Panc1 (cell line): ENCODE measurements at regions not wholly inside any gene's neighbourhood (a gene's known extent, or its start where the extent isn't known, plus 50 kb on each side); places are given as distances from the start of the nearest gene placed in this dataset.

Source experiments
- ATAC-seq: fragments of 200-7000 bp; cut with Tn5 transposase; 2 replicates; pipeline ENCODE4 v1.9.1; 2020; ENCODE audit warnings: mild to moderate bottlenecking, moderate library complexity
- BruUV-seq: library from RNA; stranded (reverse); fragments of 400-500 nt; replicated peaks from 2 replicates; lab custom pipeline; 2021; lab: Mats Ljungman, UMichigan
- CTCF ChIA-PET: fragments of 300-600 bp; sonication (Branson Sonifier 250); formaldehyde crosslinking; loops from one replicate; lab custom pipeline; 2022; ENCODE audit warnings: antibody characterized with exemption; lab: Charles Lee
- POLR2A ChIA-PET: fragments of 300-600 bp; sonication (Branson Sonifier 250); formaldehyde crosslinking; loops from one replicate; lab custom pipeline; 2022; ENCODE audit warnings: antibody characterized with exemption; lab: Charles Lee
- DNase-seq: peaks from one replicate; pipeline ENCODE4 v3.0.0-alpha.2; 2010; ENCODE audit warnings: low read depth, low spot score
- H3K27ac ChIP-seq: 2 replicates; pipeline ENCODE4 v1.5.1; 2011; ENCODE audit warnings: mild to moderate bottlenecking, low read length, inconsistent platforms
- H3K27me3 ChIP-seq: fragments of 200-500 bp; sonication (Bioruptor generic); 2 replicates; pipeline ENCODE4 v1.6.0; 2014; ENCODE audit warnings: low read length, inconsistent platforms; ENCODE audit not compliant: control insufficient read depth, insufficient read depth
- H3K36me3 ChIP-seq: fragments of 200-500 bp; sonication (Bioruptor generic); 2 replicates; pipeline ENCODE4 v1.5.1; 2014; ENCODE audit warnings: inconsistent platforms, mild to moderate bottlenecking, low read length, moderate library complexity; ENCODE audit not compliant: control insufficient read depth, insufficient read depth
- H3K4me1 ChIP-seq: 2 replicates; pipeline ENCODE4 v1.5.1; 2011; ENCODE audit warnings: inconsistent platforms, mild to moderate bottlenecking, low read length, moderate library complexity; ENCODE audit not compliant: control insufficient read depth, insufficient read depth
- H3K4me3 ChIP-seq, 2 experiments: 2 replicates each; pipeline ENCODE4 v1.5.1; 2011 to 2012; ENCODE audit warnings: low read depth in 2 of 2, low read length in 2 of 2, mild to moderate bottlenecking in 2 of 2, inconsistent platforms in 1 of 2, moderate library complexity in 1 of 2
- H3K9me3 ChIP-seq: fragments of 200-500 bp; sonication (Bioruptor generic); 2 replicates; pipeline ENCODE4 v1.5.1; 2014; ENCODE audit warnings: low read depth, mild to moderate bottlenecking, inconsistent platforms, low read length, moderate library complexity; ENCODE audit not compliant: control insufficient read depth, insufficient read depth
- POLR2AphosphoS5 ChIP-seq: IDR thresholded peaks from 2 replicates; pipeline ENCODE4 v1.6.1; 2012; ENCODE audit warnings: mild to moderate bottlenecking, low read depth, low read length, moderate library complexity
- SIN3A ChIP-seq: IDR thresholded peaks from 2 replicates; pipeline ENCODE4 v1.6.1; 2012; ENCODE audit warnings: low read depth, mild to moderate bottlenecking, low read length, moderate library complexity, borderline replicate concordance; ENCODE audit not compliant: insufficient read depth
- TCF7L2 ChIP-seq: IDR thresholded peaks from 2 replicates; pipeline ENCODE4 v1.6.1; 2011; ENCODE audit warnings: mild to moderate bottlenecking, low read depth, low read length, inconsistent platforms
- in situ Hi-C: cut with HindIII; loops from 2 replicates; pipeline ENCODE4 v1.10.0; 2016; ENCODE audit warnings: low sequenced_read_pairs, low pct_unique_long_range_greater_than_20kb
- intact Hi-C: fragments of 100-400 bp; cut with micrococcal nuclease; formaldehyde crosslinking; loops from one replicate; pipeline ENCODE4 v1.10.0; 2022; ENCODE audit not compliant: unreplicated experiment
- TF ChIP-seq, protein P1 (sequence below): fragments of 450-650 bp; IDR thresholded peaks from 2 replicates; pipeline ENCODE4 v1.5.1; 2017; ENCODE audit warnings: mild to moderate bottlenecking
- TF ChIP-seq, protein P2 (sequence below), 2 experiments: IDR thresholded peaks; 2 replicates each; pipeline ENCODE4 v1.6.1; 2011 to 2012; ENCODE audit warnings: low read depth in 2 of 2, control low read depth in 1 of 2, low read length in 1 of 2, mild to moderate bottlenecking in 1 of 2, moderate library complexity in 1 of 2; ENCODE audit not compliant: insufficient read depth in 1 of 2

DNA sequence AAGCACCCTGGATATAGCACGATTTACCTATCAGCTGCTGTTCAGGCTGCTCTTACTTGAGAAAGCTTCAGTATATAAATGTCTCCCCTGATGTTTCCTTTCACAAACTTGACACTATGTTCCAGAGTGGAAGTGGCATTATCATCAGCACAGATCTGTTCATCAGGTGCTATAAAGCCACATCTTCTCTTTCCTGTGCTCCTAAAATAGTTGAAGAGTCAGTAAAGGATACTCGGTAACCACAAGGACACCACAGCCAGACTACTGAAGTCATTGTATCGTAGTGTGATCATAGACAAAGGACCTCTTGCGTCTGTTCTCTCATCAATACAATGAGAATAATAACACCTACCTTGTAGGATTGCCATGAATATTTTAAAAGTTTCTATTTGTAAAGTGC lies 841.0 kb upstream of the CELF4 start:
- ATAC-seq (no peak), DNase-seq (no peak)
- ChIA-PET CTCF (no interaction called here), POLR2A (no interaction called here)
- no peak overlapping the region for H3K4me3 ChIP-seq
- intact Hi-C loops (no loop called here), in situ Hi-C loops (no loop called here)
- no peaks in the 10 kb centered on the region for H3K27me3 ChIP-seq
- H3K4me1 ChIP-seq, result no peaks in the 10 kb centered on the region
- no TSS peak for BruUV-seq
- no peaks in the 10 kb centered on the region for H3K36me3 ChIP-seq
- H3K27ac ChIP-seq, result no peak overlapping the region
- TF ChIP-seq, protein P1, sequence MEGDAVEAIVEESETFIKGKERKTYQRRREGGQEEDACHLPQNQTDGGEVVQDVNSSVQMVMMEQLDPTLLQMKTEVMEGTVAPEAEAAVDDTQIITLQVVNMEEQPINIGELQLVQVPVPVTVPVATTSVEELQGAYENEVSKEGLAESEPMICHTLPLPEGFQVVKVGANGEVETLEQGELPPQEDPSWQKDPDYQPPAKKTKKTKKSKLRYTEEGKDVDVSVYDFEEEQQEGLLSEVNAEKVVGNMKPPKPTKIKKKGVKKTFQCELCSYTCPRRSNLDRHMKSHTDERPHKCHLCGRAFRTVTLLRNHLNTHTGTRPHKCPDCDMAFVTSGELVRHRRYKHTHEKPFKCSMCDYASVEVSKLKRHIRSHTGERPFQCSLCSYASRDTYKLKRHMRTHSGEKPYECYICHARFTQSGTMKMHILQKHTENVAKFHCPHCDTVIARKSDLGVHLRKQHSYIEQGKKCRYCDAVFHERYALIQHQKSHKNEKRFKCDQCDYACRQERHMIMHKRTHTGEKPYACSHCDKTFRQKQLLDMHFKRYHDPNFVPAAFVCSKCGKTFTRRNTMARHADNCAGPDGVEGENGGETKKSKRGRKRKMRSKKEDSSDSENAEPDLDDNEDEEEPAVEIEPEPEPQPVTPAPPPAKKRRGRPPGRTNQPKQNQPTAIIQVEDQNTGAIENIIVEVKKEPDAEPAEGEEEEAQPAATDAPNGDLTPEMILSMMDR, result no peak
- TF ChIP-seq SIN3A (no peak), TCF7L2 (no peak), POLR2AphosphoS5 (no peak)
- TF ChIP-seq, protein P2, sequence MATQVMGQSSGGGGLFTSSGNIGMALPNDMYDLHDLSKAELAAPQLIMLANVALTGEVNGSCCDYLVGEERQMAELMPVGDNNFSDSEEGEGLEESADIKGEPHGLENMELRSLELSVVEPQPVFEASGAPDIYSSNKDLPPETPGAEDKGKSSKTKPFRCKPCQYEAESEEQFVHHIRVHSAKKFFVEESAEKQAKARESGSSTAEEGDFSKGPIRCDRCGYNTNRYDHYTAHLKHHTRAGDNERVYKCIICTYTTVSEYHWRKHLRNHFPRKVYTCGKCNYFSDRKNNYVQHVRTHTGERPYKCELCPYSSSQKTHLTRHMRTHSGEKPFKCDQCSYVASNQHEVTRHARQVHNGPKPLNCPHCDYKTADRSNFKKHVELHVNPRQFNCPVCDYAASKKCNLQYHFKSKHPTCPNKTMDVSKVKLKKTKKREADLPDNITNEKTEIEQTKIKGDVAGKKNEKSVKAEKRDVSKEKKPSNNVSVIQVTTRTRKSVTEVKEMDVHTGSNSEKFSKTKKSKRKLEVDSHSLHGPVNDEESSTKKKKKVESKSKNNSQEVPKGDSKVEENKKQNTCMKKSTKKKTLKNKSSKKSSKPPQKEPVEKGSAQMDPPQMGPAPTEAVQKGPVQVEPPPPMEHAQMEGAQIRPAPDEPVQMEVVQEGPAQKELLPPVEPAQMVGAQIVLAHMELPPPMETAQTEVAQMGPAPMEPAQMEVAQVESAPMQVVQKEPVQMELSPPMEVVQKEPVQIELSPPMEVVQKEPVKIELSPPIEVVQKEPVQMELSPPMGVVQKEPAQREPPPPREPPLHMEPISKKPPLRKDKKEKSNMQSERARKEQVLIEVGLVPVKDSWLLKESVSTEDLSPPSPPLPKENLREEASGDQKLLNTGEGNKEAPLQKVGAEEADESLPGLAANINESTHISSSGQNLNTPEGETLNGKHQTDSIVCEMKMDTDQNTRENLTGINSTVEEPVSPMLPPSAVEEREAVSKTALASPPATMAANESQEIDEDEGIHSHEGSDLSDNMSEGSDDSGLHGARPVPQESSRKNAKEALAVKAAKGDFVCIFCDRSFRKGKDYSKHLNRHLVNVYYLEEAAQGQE (IDR thresholded peaks at IDR 0.05; ENCODE audit: insufficient read depth in 1 of 2, low read depth in 2 of 2, low read length in 1 of 2), result no peak
- H3K9me3 ChIP-seq, result no peaks in the 10 kb centered on the region

DNA sequence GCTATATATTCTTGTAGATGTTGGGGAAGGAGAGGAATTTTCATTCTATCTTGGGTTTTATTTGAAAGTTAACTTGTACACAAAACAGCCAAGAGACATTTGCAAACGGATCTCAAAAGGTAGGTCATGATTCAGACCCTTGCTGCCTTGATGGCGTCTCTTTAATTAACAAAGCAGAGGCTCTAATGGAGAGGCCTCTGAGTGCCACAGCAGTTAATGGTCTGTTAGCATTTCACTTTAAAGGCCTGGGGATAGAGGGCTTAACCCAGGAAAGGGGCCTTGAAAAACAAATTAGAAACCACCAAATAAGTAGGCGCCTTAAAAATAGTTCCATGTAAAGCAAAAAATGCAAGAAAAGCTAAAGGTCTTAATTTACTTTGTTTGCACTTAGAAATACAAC lies 836.9 kb upstream of the CELF4 start:
- no peaks in the 10 kb centered on the region for H3K27me3 ChIP-seq
- ATAC-seq (no peak), DNase-seq (no peak)
- intact Hi-C loops, result no loop called here
- in situ Hi-C loops, result no loop called here
- no peaks in the 10 kb centered on the region for H3K36me3 ChIP-seq
- no peaks in the 10 kb centered on the region for H3K9me3 ChIP-seq
- H3K27ac ChIP-seq, result no peak overlapping the region
- BruUV-seq, result no TSS peak
- ChIA-PET CTCF (no interaction called here), POLR2A (no interaction called here)
- H3K4me3 ChIP-seq, result no peak overlapping the region
- TF ChIP-seq TCF7L2 (no peak), POLR2AphosphoS5 (no peak), SIN3A (no peak)
- TF ChIP-seq, protein P1, result no peak
- TF ChIP-seq, protein P2 (IDR thresholded peaks at IDR 0.05; ENCODE audit: insufficient read depth in 1 of 2, low read depth in 2 of 2, low read length in 1 of 2), result no peak
- H3K4me1 ChIP-seq, result no peaks in the 10 kb centered on the region
